Neural cell (in vitro differentiated cells): ENCODE measurements at regions not wholly inside any gene's neighbourhood (a gene's known extent, or its start where the extent isn't known, plus 50 kb on each side); places are given as distances from the start of the nearest gene placed in this dataset.

Experiments used
- H2AFZ ChIP-seq: fragments of 200-600, 300-800 bp; sonication (generic), shearing (Covaris generic); 2 replicates; pipeline ENCODE4 v1.6.0; 2014; ENCODE audit warnings: low read depth, mild to moderate bottlenecking, antibody characterized with exemption, low read length, moderate library complexity
- H3F3A ChIP-seq: fragments of 200-600 bp; shearing (Covaris generic); 2 replicates; pipeline ENCODE4 v1.6.1; 2016; ENCODE audit warnings: mild to moderate bottlenecking, moderate library complexity, mixed read lengths, antibody characterized with exemption, low read length; ENCODE audit not compliant: insufficient read depth, poor library complexity, severe bottlenecking
- H3K27ac ChIP-seq: fragments of 200-600, 300-800 bp; sonication (generic), shearing (Covaris generic); 2 replicates; pipeline ENCODE4 v1.5.1; 2014; ENCODE audit warnings: mild to moderate bottlenecking, low read length, moderate library complexity
- H3K27me3 ChIP-seq: fragments of 300-800, 200-600 bp; sonication (generic), shearing (Covaris generic); 2 replicates; pipeline ENCODE4 v1.6.0; 2014; ENCODE audit warnings: mild to moderate bottlenecking, low read depth, low read length, moderate library complexity; ENCODE audit not compliant: insufficient read depth
- H3K36me3 ChIP-seq: fragments of 300-800, 200-600 bp; sonication (generic), shearing (Covaris generic); 2 replicates; pipeline ENCODE4 v1.5.1; 2014; ENCODE audit warnings: mild to moderate bottlenecking, antibody characterized with exemption, low read length, moderate library complexity; ENCODE audit not compliant: insufficient read depth
- H3K4me2 ChIP-seq: fragments of 300-800, 200-600 bp; sonication (generic), shearing (Covaris generic); 2 replicates; pipeline ENCODE4 v1.6.0; 2014; ENCODE audit warnings: mild to moderate bottlenecking, low read length
- H3K4me3 ChIP-seq: fragments of 300-800, 200-600 bp; sonication (generic), shearing (Covaris generic); 2 replicates; pipeline ENCODE4 v1.5.1; 2014; ENCODE audit warnings: mild to moderate bottlenecking, low read length, moderate library complexity
- H3K79me2 ChIP-seq: fragments of 200-600 bp; shearing (Covaris generic); replicated peaks from 2 replicates; pipeline ENCODE4 v1.6.0; 2014; ENCODE audit warnings: mild to moderate bottlenecking, low read length, moderate library complexity; ENCODE audit not compliant: insufficient read depth
- H3K9ac ChIP-seq: fragments of 300-800, 200-600 bp; sonication (generic), shearing (Covaris generic); 2 replicates; pipeline ENCODE4 v1.6.1; 2016; ENCODE audit warnings: mild to moderate bottlenecking, low read length, mixed read lengths
- H3K9me2 ChIP-seq: fragments of 200-600 bp; shearing (Covaris generic); 2 replicates; pipeline ENCODE4 v1.6.1; 2016; ENCODE audit warnings: mild to moderate bottlenecking, low read length, mixed read lengths; ENCODE audit not compliant: insufficient read depth
- H3K9me3 ChIP-seq: fragments of 200-600, 300-800 bp; sonication (generic), shearing (Covaris generic); 2 replicates; pipeline ENCODE4 v1.6.1; 2016; ENCODE audit warnings: mild to moderate bottlenecking, mixed run types, low read length, moderate library complexity, mixed read lengths
- H4K20me1 ChIP-seq: fragments of 200-600 bp; shearing (Covaris generic); 2 replicates; pipeline ENCODE4 v1.6.1; 2016; ENCODE audit warnings: mild to moderate bottlenecking, mixed run types; ENCODE audit not compliant: insufficient read depth
- CTCF ChIP-seq: fragments of 450-650 bp; IDR thresholded peaks from 2 replicates; pipeline ENCODE4 v1.5.1; 2014; ENCODE audit warnings: antibody characterized with exemption, mild to moderate bottlenecking, moderate library complexity; ENCODE audit not compliant: poor library complexity, severe bottlenecking
- EP300 ChIP-seq: fragments of 450-650 bp; conservative IDR thresholded peaks from 2 replicates; pipeline ENCODE4 v1.6.1; 2014; ENCODE audit warnings: antibody characterized with exemption, mild to moderate bottlenecking, moderate library complexity; ENCODE audit not compliant: poor library complexity, severe bottlenecking
- EZH2 ChIP-seq: fragments of 200-600, 300-800 bp; shearing (Covaris generic), sonication (generic); IDR thresholded peaks from 2 replicates; pipeline ENCODE4 v1.6.1; 2014; ENCODE audit warnings: antibody characterized with exemption, low read length, borderline replicate concordance, mild to moderate bottlenecking; ENCODE audit not compliant: insufficient read depth, poor library complexity, severe bottlenecking
- MXI1 ChIP-seq: fragments of 450-650 bp; conservative IDR thresholded peaks from 2 replicates; pipeline ENCODE4 v1.6.1; 2014; ENCODE audit warnings: antibody characterized with exemption, mild to moderate bottlenecking; ENCODE audit not compliant: poor library complexity, severe bottlenecking
- POLR2AphosphoS5 ChIP-seq: IDR thresholded peaks from 2 replicates; pipeline ENCODE4 v1.6.1; 2012
- RAD21 ChIP-seq: fragments of 450-650 bp; conservative IDR thresholded peaks from 2 replicates; pipeline ENCODE4 v1.6.1; 2014; ENCODE audit warnings: antibody characterized with exemption, mild to moderate bottlenecking, moderate library complexity
- REST ChIP-seq: IDR thresholded peaks from 2 replicates; pipeline ENCODE4 v1.6.1; 2012; ENCODE audit warnings: borderline replicate concordance
- SMC3 ChIP-seq: fragments of 450-650 bp; conservative IDR thresholded peaks from 2 replicates; pipeline ENCODE4 v1.6.1; 2014; ENCODE audit warnings: antibody characterized with exemption, mild to moderate bottlenecking, moderate library complexity; ENCODE audit not compliant: poor library complexity
- TAF1 ChIP-seq: IDR thresholded peaks from 2 replicates; pipeline ENCODE4 v1.6.1; 2012; ENCODE audit warnings: low read depth

- Histone ChIP-seq H3K9me3 (no peaks in the 10 kb centered on the region), H3K27me3 (no peaks in the 10 kb centered on the region), H3K4me3 (no peak overlapping the region), H3K4me2 (no peak overlapping the region), H3K9me2 (no peaks in the 10 kb centered on the region), H3K79me2 (no peaks in the 10 kb centered on the region), H4K20me1 (no peaks in the 10 kb centered on the region), H3F3A (peaks cover 3% of the 10 kb centered on the region), H3K36me3 (no peaks in the 10 kb centered on the region), H3K9ac (no peak overlapping the region), H2AFZ (no peak overlapping the region), H3K27ac (no peak overlapping the region)
- TF ChIP-seq SMC3 (no peak), TAF1 (no peak), EP300 (no peak), REST (no peak), CTCF (no peak), EZH2 (no peak), RAD21 (no peak), POLR2AphosphoS5 (no peak), MXI1 (no peak)
Measured at GRCh38 chr4:56218230-56218895, 168.9 kb downstream of the AASDH start.

- Histone ChIP-seq H3K79me2 (no peaks in the 10 kb centered on the region), H2AFZ (no peak overlapping the region), H3K9me3 (no peaks in the 10 kb centered on the region), H3F3A (peaks cover 3% of the 10 kb centered on the region), H3K4me3 (no peak overlapping the region), H3K9ac (no peak overlapping the region), H3K27me3 (no peaks in the 10 kb centered on the region), H4K20me1 (no peaks in the 10 kb centered on the region), H3K4me2 (no peak overlapping the region), H3K36me3 (no peaks in the 10 kb centered on the region), H3K27ac (no peak overlapping the region), H3K9me2 (no peaks in the 10 kb centered on the region)
- TF ChIP-seq CTCF (no peak), RAD21 (no peak), MXI1 (no peak)
Measured at GRCh38 chr4:56217343-56217890, 169.9 kb downstream of the AASDH start.
